ENCODE measurements at regions not wholly inside any gene's neighbourhood (a gene's known extent, or its start where the extent isn't known, plus 50 kb on each side); places are given as distances from the start of the nearest gene placed in this dataset.

- no peaks in the 10 kb centered on the region for H3K9me1 ChIP-seq (ENCODE audit: insufficient read depth, low read length)
- H4K8ac ChIP-seq (ENCODE audit: low read depth in 2 of 2, low read length in 2 of 2), result no peak overlapping the region
- ChIA-PET CTCF (no interaction called here), POLR2A (ENCODE audit: unreplicated experiment) (no interaction called here)
- DNase-seq, result no peak
- H3K23ac ChIP-seq (ENCODE audit: low read depth, low read length), result no peak overlapping the region
- H3K14ac ChIP-seq (replicated peaks; ENCODE audit: low read depth, low read length), result no peak overlapping the region
- no peaks in the 10 kb centered on the region for H3K79me1 ChIP-seq (ENCODE audit: low read depth in 1 of 2, low read length in 2 of 2)
- no peak overlapping the region for H3K4me3 ChIP-seq (ENCODE audit: insufficient read depth, low read depth, low read length)
- H3K27me3 ChIP-seq (ENCODE audit: control insufficient read depth, insufficient read depth, low read length), result no peaks in the 10 kb centered on the region
- TF ChIP-seq ELK1 (IDR thresholded peaks at IDR 0.05; ENCODE audit: borderline replicate concordance, low read depth, low read length), result no peak
- no peak for TF ChIP-seq CTCF (conservative IDR thresholded peaks at IDR 0.05; ENCODE audit: low read depth, low read length)
- no peak for TF ChIP-seq MAZ (IDR thresholded peaks at IDR 0.05; ENCODE audit: borderline replicate concordance, low read depth, low read length)
- TF ChIP-seq BHLHE40 (IDR thresholded peaks at IDR 0.05; ENCODE audit: low read depth, low read length), result no peak
- TF ChIP-seq MXI1 (IDR thresholded peaks at IDR 0.05; ENCODE audit: borderline replicate concordance, low read depth, low read length), result no peak
- no peak for TF ChIP-seq NFE2L2 (IDR thresholded peaks at IDR 0.05; ENCODE audit: low read depth, low read length)
- no peak for TF ChIP-seq SMC3 (IDR thresholded peaks at IDR 0.05; ENCODE audit: low read depth, low read length)
- no peak for TF ChIP-seq CHD1 (IDR thresholded peaks at IDR 0.05; ENCODE audit: low read depth, low read length)
- no peak for TF ChIP-seq POLR2A (IDR thresholded peaks at IDR 0.05; ENCODE audit: low read depth, low read length)
- no peak for TF ChIP-seq FOS (IDR thresholded peaks at IDR 0.05; ENCODE audit: low read depth, low read length)
- no peak for TF ChIP-seq MAFK (IDR thresholded peaks at IDR 0.05; ENCODE audit: low read depth, low read length)
- no peak for TF ChIP-seq RCOR1 (IDR thresholded peaks at IDR 0.05; ENCODE audit: insufficient replicate concordance, low read length)
- no peak for TF ChIP-seq USF2 (IDR thresholded peaks at IDR 0.05; ENCODE audit: low read depth, low read length)
- no peak for TF ChIP-seq RAD21 (IDR thresholded peaks at IDR 0.05; ENCODE audit: low read length)
- no peak for TF ChIP-seq CEBPB (IDR thresholded peaks at IDR 0.05; ENCODE audit: low read depth, low read length)
- TF ChIP-seq RFX5 (IDR thresholded peaks at IDR 0.05; ENCODE audit: low read depth, low read length), result no peak
- H4K20me1 ChIP-seq (ENCODE audit: insufficient read depth, low read length), result no peaks in the 10 kb centered on the region
- H3K56ac ChIP-seq (ENCODE audit: extremely low read depth, insufficient read depth, low read length), result no peak overlapping the region
- H3K4ac ChIP-seq (ENCODE audit: low read depth, low read length), result no peak overlapping the region
- no peaks in the 10 kb centered on the region for H3K4me1 ChIP-seq (ENCODE audit: control insufficient read depth, insufficient read depth, low read length)
- no peak overlapping the region for H3K4me2 ChIP-seq (ENCODE audit: low read depth, low read length)
- intact Hi-C loops (cut with micrococcal nuclease), result no loop called here
- H2BK15ac ChIP-seq (ENCODE audit: low read depth, low read length), result no peak overlapping the region
- peaks cover 38% of the 10 kb centered on the region for H3K9me3 ChIP-seq (ENCODE audit: control insufficient read depth, insufficient read depth, low read length)
- H2AFZ ChIP-seq (replicated peaks; ENCODE audit: low read length, poor library complexity), result no peak overlapping the region
- H2AK9ac ChIP-seq (replicated peaks; ENCODE audit: low read depth, low read length, poor library complexity), result no peak overlapping the region
- no peak overlapping the region for H2BK120ac ChIP-seq (ENCODE audit: low read depth, low read length)
- H3K9ac ChIP-seq (ENCODE audit: low read depth, low read length), result no peak overlapping the region
- no peak overlapping the region for H4K5ac ChIP-seq (ENCODE audit: low read depth, low read length)
- H2BK20ac ChIP-seq (ENCODE audit: low read depth, low read length), result no peak overlapping the region
- WGBS, 2 experiments (ENCODE audit: extremely low coverage in 2 of 2, insufficient read length in 1 of 2), result 100% methylated on average over 2 of the region's 10 CpGs; no CpG with 5 or more reads in 1 of the 2 experiments
- in situ Hi-C loops (cut with MboI; ENCODE audit: low sequenced_read_pairs), result no loop called here
- no peak overlapping the region for H3K27ac ChIP-seq (ENCODE audit: insufficient read depth, low read length)
- no TSS peak for BruUV-seq (replicated peaks)
- H2BK5ac ChIP-seq (ENCODE audit: low read depth, low read length, poor library complexity, severe bottlenecking), result no peak overlapping the region
- H3K36me3 ChIP-seq (ENCODE audit: control insufficient read depth, insufficient read depth, low read length), result no peaks in the 10 kb centered on the region
- no peak overlapping the region for H3K18ac ChIP-seq (ENCODE audit: low read depth, low read length)
- dilution Hi-C loops (cut with HindIII; ENCODE audit: low sequenced_read_pairs, unreplicated experiment), result no loop called here
- H4K91ac ChIP-seq (ENCODE audit: insufficient read depth, low read depth, low read length), result no peak overlapping the region
- ATAC-seq (ENCODE audit: low read depth), result no peak
- no peak overlapping the region for H2AK5ac ChIP-seq (ENCODE audit: low read depth, low read length)
Observed at GRCh38 chr22:48137640-48138039, 1375.2 kb downstream of the TBC1D22A start.

Data from IMR-90 (cell line).